SH-SY5Y (cell line): ENCODE measurements at regions not wholly inside any gene's neighbourhood (a gene's known extent, or its start where the extent isn't known, plus 50 kb on each side); places are given as distances from the start of the nearest gene placed in this dataset.

Experiments
- GATA2 ChIP-seq: IDR thresholded peaks from 2 replicates; pipeline ENCODE4 v1.6.1; 2011; ENCODE audit warnings: mild to moderate bottlenecking, low read depth, low read length
- GATA3 ChIP-seq: IDR thresholded peaks from 2 replicates; pipeline ENCODE4 v1.6.1; 2011; ENCODE audit warnings: low read depth, mild to moderate bottlenecking, low read length, moderate library complexity

DNA sequence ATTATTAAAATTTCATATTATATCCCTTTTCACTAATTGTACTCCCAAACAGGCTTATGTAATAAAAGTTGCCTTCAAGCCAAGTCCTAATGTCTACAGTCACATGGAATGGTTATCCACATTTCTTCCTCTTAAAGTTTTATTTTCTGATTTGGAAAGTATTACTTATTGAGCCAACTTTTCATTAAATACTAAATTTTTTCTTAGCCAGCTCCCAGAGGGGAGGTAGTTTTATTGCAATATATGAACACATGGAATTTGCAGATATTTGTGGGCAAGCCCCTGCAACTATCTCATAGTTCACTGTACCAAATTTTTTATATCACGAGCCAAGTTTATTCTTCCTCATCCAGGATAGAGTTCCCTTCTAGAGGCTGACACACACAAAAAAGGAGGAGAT is 332.8 kb upstream of the PTGER4 start:
- no peak for TF ChIP-seq GATA2
- no peak for TF ChIP-seq GATA3
